Activated CD8-positive, alpha-beta memory T cell treated with anti-CD3 and anti-CD28 coated beads for 4 hours (primary cell): ENCODE measurements at regions not wholly inside any gene's neighbourhood (a gene's known extent, or its start where the extent isn't known, plus 50 kb on each side); places are given as distances from the start of the nearest gene placed in this dataset.

Source experiments
- DNase-seq, 2 donors: peaks; one replicate each; pipeline ENCODE4 v3.0.0-alpha.2; 2020; ENCODE audit warnings: low read depth in 2 of 2

- no peak for DNase-seq
Measured at GRCh38 chr2:234247453-234248180, 197.1 kb downstream of the SPP2 start.

GRCh38 chr2:234245945-234246344 lies 195.4 kb downstream of the SPP2 start:
- no peak for DNase-seq

GRCh38 chr2:234243871-234244565 lies 193.5 kb downstream of the SPP2 start:
- no peak for DNase-seq

GRCh38 chr2:234242459-234242836 lies 191.9 kb downstream of the SPP2 start:
- DNase-seq: no peak

- no peak for DNase-seq
Measured at GRCh38 chr2:234241656-234242458, 191.4 kb downstream of the SPP2 start.

- no peak for DNase-seq
Measured at GRCh38 chr2:234240917-234241316, 190.4 kb downstream of the SPP2 start.

- no peak for DNase-seq
Measured at GRCh38 chr2:234235191-234235590, 184.7 kb downstream of the SPP2 start.

- no peak for DNase-seq
Measured at GRCh38 chr2:234231460-234231859, 181.0 kb downstream of the SPP2 start.

- DNase-seq: no peak
Measured at GRCh38 chr2:234219046-234219310, 168.5 kb downstream of the SPP2 start.

- no peak for DNase-seq
Measured at GRCh38 chr2:234218266-234219045, 168.0 kb downstream of the SPP2 start.

- no peak for DNase-seq
Measured at GRCh38 chr2:234212534-234212933, 162.0 kb downstream of the SPP2 start.

- no peak for DNase-seq
Measured at GRCh38 chr2:234211797-234212196, 161.3 kb downstream of the SPP2 start.

GRCh38 chr2:234206738-234207137 lies 156.2 kb downstream of the SPP2 start:
- DNase-seq: no peak

GRCh38 chr2:234204480-234204879 lies 154.0 kb downstream of the SPP2 start:
- DNase-seq: no peak

GRCh38 chr2:234203135-234203984 lies 152.9 kb downstream of the SPP2 start:
- no peak for DNase-seq

GRCh38 chr2:234202601-234203000 lies 152.1 kb downstream of the SPP2 start:
- DNase-seq: no peak

GRCh38 chr2:234199996-234200395 lies 149.5 kb downstream of the SPP2 start:
- no peak for DNase-seq

- DNase-seq: no peak
Measured at GRCh38 chr2:234198976-234199375, 148.5 kb downstream of the SPP2 start.

- DNase-seq: no peak
Measured at GRCh38 chr2:234195516-234195915, 145.0 kb downstream of the SPP2 start.

GRCh38 chr2:234193977-234194563 lies 143.6 kb downstream of the SPP2 start:
- DNase-seq: no peak
